H1 (cell line): ENCODE measurements at regions not wholly inside any gene's neighbourhood (a gene's known extent, or its start where the extent isn't known, plus 50 kb on each side); places are given as distances from the start of the nearest gene placed in this dataset.

Experiments used
- CTCF ChIA-PET: fragments of 300-600 bp; sonication (Branson Sonifier 250); formaldehyde crosslinking; loops from one replicate; lab custom pipeline; 2021; ENCODE audit not compliant: partially characterized antibody; lab: Charles Lee
- POLR2A ChIA-PET: fragments of 300-600 bp; sonication (Branson Sonifier 250); formaldehyde crosslinking; loops from one replicate; lab custom pipeline; 2021; ENCODE audit warnings: inconsistent platforms; ENCODE audit not compliant: partially characterized antibody; lab: Charles Lee
- DNase-seq, 2 experiments: peaks; one replicate each; pipeline versions ENCODE4 v3.0.0 to v3.0.0-alpha.2; 2010 to 2022; ENCODE audit warnings: low spot score in 2 of 2, low read depth in 1 of 2, mixed read lengths in 1 of 2
- FAIRE-seq: peaks from 2 replicates; lab custom pipeline; 2011; peaks lifted over from hg19 to GRCh38; lab: Jason Lieb, UNC
- H2AFZ ChIP-seq: 2 replicates; pipeline ENCODE4 v1.8.1; 2012; ENCODE audit warnings: low read length, inconsistent platforms
- H2AK5ac ChIP-seq: 2 replicates; pipeline ENCODE4 v1.6.1; 2013; ENCODE audit warnings: low read depth, low read length
- H2BK120ac ChIP-seq: replicated peaks from 2 replicates; pipeline ENCODE3; 2013; ENCODE audit warnings: low read depth, low read length, inconsistent platforms
- H2BK12ac ChIP-seq: 2 replicates; pipeline ENCODE4 v1.6.1; 2013; ENCODE audit warnings: low read depth, low read length
- H2BK15ac ChIP-seq: 2 replicates; pipeline ENCODE4 v1.6.1; 2013; ENCODE audit warnings: low read length
- H2BK20ac ChIP-seq: 2 replicates; pipeline ENCODE4 v1.6.1; 2013; ENCODE audit warnings: low read length
- H2BK5ac ChIP-seq: 2 replicates; pipeline ENCODE4 v1.6.1; 2013; ENCODE audit warnings: low read depth, low read length
- H3K14ac ChIP-seq: 2 replicates; pipeline ENCODE4 v1.6.1; 2013; ENCODE audit warnings: inconsistent platforms; ENCODE audit not compliant: insufficient read length
- H3K18ac ChIP-seq: 2 replicates; pipeline ENCODE4 v1.6.1; 2013; ENCODE audit warnings: low read length; ENCODE audit errors: extremely low read depth
- H3K23ac ChIP-seq: 2 replicates; pipeline ENCODE4 v1.6.1; 2013; ENCODE audit warnings: inconsistent platforms; ENCODE audit not compliant: insufficient read length
- H3K23me2 ChIP-seq: 2 replicates; pipeline ENCODE4 v1.6.1; 2013; ENCODE audit warnings: low read depth, low read length
- H3K27ac ChIP-seq: 2 replicates; pipeline ENCODE4 v1.6.1; 2011; ENCODE audit warnings: low read depth, low read length, inconsistent platforms
- H3K27me3 ChIP-seq, 4 experiments: replicated peaks in 1 of 4; 1 replicate in 1 of 4; 2 replicates in 3 of 4; pipeline versions ENCODE4 v1.6.1 to v1.8.1; 2011 to 2013; ENCODE audit warnings: low read length in 3 of 4, mild to moderate bottlenecking in 3 of 4, inconsistent platforms in 2 of 4, mixed read lengths in 2 of 4, moderate library complexity in 1 of 4; ENCODE audit not compliant: control insufficient read depth in 3 of 4, insufficient read depth in 3 of 4; ENCODE audit errors: extremely low read depth in 1 of 4
- H3K36me3 ChIP-seq, 4 experiments: 2 replicates each; pipeline versions ENCODE4 v1.6.1 to v1.8.1; 2011 to 2013; ENCODE audit warnings: mild to moderate bottlenecking in 4 of 4, low read length in 3 of 4, moderate library complexity in 2 of 4, control low read depth in 1 of 4, inconsistent platforms in 1 of 4; ENCODE audit not compliant: insufficient read depth in 4 of 4, control insufficient read depth in 2 of 4
- H3K4ac ChIP-seq: replicated peaks from 2 replicates; pipeline ENCODE3; 2013; ENCODE audit warnings: low read length, low read depth, mixed read lengths, inconsistent platforms; ENCODE audit not compliant: insufficient read length
- H3K4me1 ChIP-seq, 4 experiments: replicated peaks in 1 of 4; 1 replicate in 1 of 4; 2 replicates in 3 of 4; pipeline versions ENCODE4 v1.6.1 to v1.8.1; 2011 to 2013; ENCODE audit warnings: low read length in 3 of 4, inconsistent platforms in 2 of 4, mixed read lengths in 1 of 4; ENCODE audit not compliant: insufficient read depth in 4 of 4, control insufficient read depth in 3 of 4
- H3K4me2 ChIP-seq, 2 experiments: 2 replicates each; pipeline versions ENCODE4 v1.6.1 to v1.8.1; 2011 to 2013; ENCODE audit warnings: low read depth in 2 of 2, low read length in 2 of 2, control low read depth in 1 of 2, inconsistent platforms in 1 of 2, mild to moderate bottlenecking in 1 of 2; ENCODE audit not compliant: insufficient read depth in 1 of 2
- H3K4me3 ChIP-seq, 4 experiments: fragments of 200-600, 300-600 bp in 1 of 4; sonication (generic), shearing (Covaris generic), sonication (Bioruptor Twin) in 1 of 4; 2 replicates each; pipeline versions ENCODE4 v1.5.1 to v1.8.1; 2011 to 2016; ENCODE audit warnings: low read length in 4 of 4, low read depth in 3 of 4, control low read depth in 2 of 4, inconsistent platforms in 2 of 4, mild to moderate bottlenecking in 2 of 4, mixed read lengths in 1 of 4, moderate library complexity in 1 of 4; ENCODE audit not compliant: insufficient read depth in 2 of 4; ENCODE audit errors: extremely low read depth in 1 of 4
- H3K56ac ChIP-seq: replicated peaks from 2 replicates; pipeline ENCODE3; 2013; ENCODE audit warnings: low read depth, mild to moderate bottlenecking, mixed read lengths, low read length, inconsistent platforms; ENCODE audit not compliant: insufficient read length
- H3K79me1 ChIP-seq: 2 replicates; pipeline ENCODE4 v1.6.1; 2013; ENCODE audit warnings: low read depth, low read length, control low read depth
- H3K79me2 ChIP-seq, 2 experiments: 2 replicates each; pipeline versions ENCODE4 v1.6.1 to v1.8.1; 2012 to 2013; ENCODE audit warnings: low read length in 2 of 2, mild to moderate bottlenecking in 2 of 2, inconsistent platforms in 1 of 2; ENCODE audit not compliant: insufficient read depth in 2 of 2, control insufficient read depth in 1 of 2
- H3K9ac ChIP-seq, 4 experiments: replicated peaks in 1 of 4; 1 replicate in 1 of 4; 2 replicates in 3 of 4; pipeline versions ENCODE4 v1.6.1 to v1.8.1; 2011 to 2013; ENCODE audit warnings: low read depth in 3 of 4, low read length in 3 of 4, control low read depth in 2 of 4, mild to moderate bottlenecking in 2 of 4, moderate library complexity in 2 of 4, inconsistent platforms in 1 of 4; ENCODE audit errors: extremely low read depth in 1 of 4
- H3K9me3 ChIP-seq, 2 experiments: 2 replicates each; pipeline versions ENCODE4 v1.6.1 to v1.8.1; 2012 to 2013; ENCODE audit warnings: mild to moderate bottlenecking in 2 of 2, moderate library complexity in 2 of 2, control low read depth in 1 of 2, inconsistent platforms in 1 of 2, low read depth in 1 of 2, low read length in 1 of 2, mixed read lengths in 1 of 2; ENCODE audit not compliant: insufficient read depth in 2 of 2
- H4K20me1 ChIP-seq, 2 experiments: replicated peaks in 1 of 2; 2 replicates each; pipeline versions ENCODE3 to v1.8.1; 2011 to 2013; ENCODE audit warnings: inconsistent platforms in 2 of 2, low read length in 2 of 2, mild to moderate bottlenecking in 1 of 2; ENCODE audit not compliant: insufficient read depth in 2 of 2, control insufficient read depth in 1 of 2
- H4K5ac ChIP-seq: 2 replicates; pipeline ENCODE4 v1.6.1; 2013; ENCODE audit warnings: low read length, low read depth, mixed read lengths, inconsistent platforms; ENCODE audit not compliant: insufficient read length
- H4K8ac ChIP-seq: 2 replicates; pipeline ENCODE4 v1.8.0; 2013; ENCODE audit warnings: mild to moderate bottlenecking, moderate library complexity, low read length, inconsistent platforms; ENCODE audit not compliant: insufficient read depth; ENCODE audit errors: extremely low read depth
- H4K91ac ChIP-seq: replicated peaks from 2 replicates; pipeline ENCODE3; 2013; ENCODE audit warnings: low read length, mixed read lengths, inconsistent platforms; ENCODE audit not compliant: insufficient read length
- CHD1 ChIP-seq: IDR thresholded peaks from 2 replicates; pipeline ENCODE4 v1.6.1; 2012; ENCODE audit warnings: low read depth, low read length, improper control_type of control experiment
- CREB1 ChIP-seq: IDR thresholded peaks from 2 replicates; pipeline ENCODE4 v1.6.1; 2012; ENCODE audit warnings: inconsistent platforms
- EGR1 ChIP-seq: IDR thresholded peaks from 2 replicates; pipeline ENCODE4 v1.6.1; 2011; ENCODE audit warnings: low read depth, low read length, borderline replicate concordance
- EP300 ChIP-seq, 2 experiments: IDR thresholded peaks; 1 replicate in 1 of 2; 2 replicates in 1 of 2; pipeline ENCODE4 v1.6.1; 2011 to 2012; ENCODE audit warnings: low read depth in 2 of 2, low read length in 2 of 2, mild to moderate bottlenecking in 2 of 2, borderline replicate concordance in 1 of 2, inconsistent platforms in 1 of 2, moderate library complexity in 1 of 2
- FOSL1 ChIP-seq: IDR thresholded peaks from 2 replicates; pipeline ENCODE4 v1.6.1; 2011; ENCODE audit warnings: mild to moderate bottlenecking, low read depth, low read length, moderate library complexity; ENCODE audit not compliant: insufficient read depth
- GABPA ChIP-seq: IDR thresholded peaks from 2 replicates; pipeline ENCODE4 v1.6.1; 2011; ENCODE audit warnings: mild to moderate bottlenecking, low read length, moderate library complexity, borderline replicate concordance; ENCODE audit not compliant: insufficient read depth
- HDAC2 ChIP-seq, 2 experiments: fragments of 300-600 bp in 1 of 2; sonication (generic) in 1 of 2; IDR thresholded peaks; 2 replicates each; pipeline ENCODE4 v1.6.1; 2011 to 2012; ENCODE audit warnings: low read depth in 2 of 2, low read length in 2 of 2, mild to moderate bottlenecking in 2 of 2, moderate library complexity in 2 of 2, borderline replicate concordance in 1 of 2, inconsistent platforms in 1 of 2
- HDAC6 ChIP-seq: IDR thresholded peaks from one replicate; pipeline ENCODE4 v1.7.1; 2012; ENCODE audit warnings: low read depth, mild to moderate bottlenecking, inconsistent platforms, low read length, moderate library complexity
- KDM4A ChIP-seq: IDR thresholded peaks from one replicate; pipeline ENCODE4 v1.7.1; 2012; ENCODE audit warnings: low read depth, mild to moderate bottlenecking, moderate library complexity, low read length, inconsistent platforms; ENCODE audit not compliant: severe bottlenecking
- RBBP5 ChIP-seq: IDR thresholded peaks from 2 replicates; pipeline ENCODE4 v1.7.1; 2012; ENCODE audit warnings: low read depth, mild to moderate bottlenecking, inconsistent platforms, low read length, moderate library complexity, borderline replicate concordance
- RFX5 ChIP-seq: IDR thresholded peaks from 2 replicates; pipeline ENCODE4 v1.6.1; 2011; ENCODE audit warnings: low read depth, low read length, improper control_type of control experiment, borderline replicate concordance
- RXRA ChIP-seq: IDR thresholded peaks from 2 replicates; pipeline ENCODE4 v1.6.1; 2011; ENCODE audit warnings: low read depth, mild to moderate bottlenecking, low read length, moderate library complexity; ENCODE audit not compliant: insufficient read depth
- SAP30 ChIP-seq: fragments of 300-600 bp; sonication (generic); IDR thresholded peaks from 2 replicates; pipeline ENCODE4 v1.7.1; 2012; ENCODE audit warnings: low read length, moderate library complexity, mild to moderate bottlenecking, inconsistent platforms; ENCODE audit not compliant: insufficient read depth, insufficient replicate concordance
- SIRT6 ChIP-seq: IDR thresholded peaks from one replicate; pipeline ENCODE4 v1.7.1; 2012; ENCODE audit warnings: low read length, inconsistent platforms
- SP1 ChIP-seq: IDR thresholded peaks from 2 replicates; pipeline ENCODE4 v1.6.1; 2011; ENCODE audit warnings: low read depth, low read length
- WGBS, 2 experiments: shearing (Covaris generic) in 1 of 2; methylation state at CpG; one replicate each; pipeline versions ENCODE4 v1.1.6 to v1.1.7; 2013 to 2015; ENCODE audit warnings: low lambda C conversion rate in 2 of 2, mixed read lengths in 2 of 2, inconsistent platforms in 1 of 2, low coverage in 1 of 2, missing lambda C conversion rate in 1 of 2; ENCODE audit not compliant: insufficient replicate concordance in 2 of 2, insufficient coverage in 1 of 2, insufficient read length in 1 of 2; ENCODE audit errors: extremely low coverage in 1 of 2, missing lambda C conversion rate in 1 of 2; 5-methylcytosine and 5-hydroxymethylcytosine counted together

- H2BK15ac ChIP-seq: no peak overlapping the region
- no peak overlapping the region for H4K5ac ChIP-seq
- FAIRE-seq (no peak), DNase-seq (no peak)
- H3K4me2 ChIP-seq: no peak overlapping the region
- H3K23me2 ChIP-seq: 0 out of 2 replicates have a peak, but pooled peaks cover under 1% of the 10 kb centered on the region
- H3K23ac ChIP-seq: no peak overlapping the region
- no peak overlapping the region for H4K91ac ChIP-seq
- no peak overlapping the region for H2BK20ac ChIP-seq
- H3K79me2 ChIP-seq: no peaks in the 10 kb centered on the region
- no peak overlapping the region for H3K56ac ChIP-seq
- no peaks in the 10 kb centered on the region for H3K9me3 ChIP-seq
- H3K79me1 ChIP-seq: no peaks in the 10 kb centered on the region
- no peak overlapping the region for H3K18ac ChIP-seq
- H3K4me1 ChIP-seq: no peaks in the 10 kb centered on the region
- TF ChIP-seq CHD1: no peak
- no peak for TF ChIP-seq RXRA
- no peak for TF ChIP-seq CREB1
- no peak for TF ChIP-seq SAP30
- TF ChIP-seq FOSL1: no peak
- no peak for TF ChIP-seq RFX5
- TF ChIP-seq RBBP5: no peak
- TF ChIP-seq EP300 (IDR thresholded peaks at IDR 0.05; ENCODE audit: borderline replicate concordance in 1 of 2, low read depth in 2 of 2, low read length in 2 of 2): no peak
- no peak for TF ChIP-seq SIRT6
- no peak for TF ChIP-seq KDM4A
- no peak for TF ChIP-seq HDAC2 (IDR thresholded peaks at IDR 0.05; ENCODE audit: borderline replicate concordance in 1 of 2, low read depth in 2 of 2, low read length in 2 of 2)
- no peak for TF ChIP-seq SP1
- no peak for TF ChIP-seq EGR1
- TF ChIP-seq GABPA: no peak
- TF ChIP-seq HDAC6: no peak
- H3K27me3 ChIP-seq: no peaks in the 10 kb centered on the region
- no peak overlapping the region for H4K8ac ChIP-seq
- H2BK120ac ChIP-seq: no peak overlapping the region
- no peak overlapping the region for H3K4me3 ChIP-seq
- H3K4ac ChIP-seq: no peak overlapping the region
- CTCF ChIA-PET: interaction anchor here (1.1 kb wide), 1 partner anchor 16 kb away, joined by 3 read pairs; no protein-coding TSS in a partner anchor
- WGBS, 2 experiments: 89% methylated on average over 3 of the region's 3 CpGs; no CpG with 5 or more reads in 1 of the 2 experiments
- no peak overlapping the region for H2BK5ac ChIP-seq
- H3K27ac ChIP-seq: no peak overlapping the region
- no peaks in the 10 kb centered on the region for H4K20me1 ChIP-seq
- H2BK12ac ChIP-seq: no peak overlapping the region
- H2AK5ac ChIP-seq: no peak overlapping the region
- H3K14ac ChIP-seq: no peak overlapping the region
- no peaks in the 10 kb centered on the region for H3K36me3 ChIP-seq
- no peak overlapping the region for H3K9ac ChIP-seq
- no peak overlapping the region for H2AFZ ChIP-seq
- POLR2A ChIA-PET: no interaction called here
Measured at GRCh38 chr18:33918571-33918970, 306.1 kb downstream of the NOL4 start.
